Renal pelvis (tissue), 1 donor: ENCODE measurements at regions not wholly inside any gene's neighbourhood (a gene's known extent, or its start where the extent isn't known, plus 50 kb on each side); places are given as distances from the start of the nearest gene placed in this dataset.
"Not testable (repeated sequence)": the region's sequence is repeated elsewhere in the genome, so short reads cannot be mapped to it uniquely, and the experiment has no call there.

Experiments used
- DNase-seq: peaks from one replicate; pipeline ENCODE4 v3.0.0-alpha.2; 2013

DNA sequence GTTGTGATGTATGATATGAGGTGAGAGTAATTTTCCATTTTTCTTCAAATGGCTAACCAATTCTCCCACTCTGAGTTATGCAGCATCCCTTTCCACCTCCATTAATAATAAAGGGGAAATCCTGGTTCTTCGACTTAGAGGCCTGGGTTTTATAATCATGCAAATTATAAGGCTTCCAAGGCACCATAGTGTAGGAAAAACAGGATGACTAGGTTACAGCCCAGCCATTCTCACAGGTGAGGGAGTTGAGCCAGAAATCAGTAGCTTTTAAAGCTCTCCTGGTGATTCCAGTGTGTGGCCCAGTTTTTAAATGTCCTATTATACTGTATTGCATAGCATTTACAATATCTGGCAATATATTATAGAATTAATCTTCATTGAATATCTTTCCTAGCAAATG, 203.1 kb downstream of the ARHGEF9 start:
- DNase-seq: no peak

DNA sequence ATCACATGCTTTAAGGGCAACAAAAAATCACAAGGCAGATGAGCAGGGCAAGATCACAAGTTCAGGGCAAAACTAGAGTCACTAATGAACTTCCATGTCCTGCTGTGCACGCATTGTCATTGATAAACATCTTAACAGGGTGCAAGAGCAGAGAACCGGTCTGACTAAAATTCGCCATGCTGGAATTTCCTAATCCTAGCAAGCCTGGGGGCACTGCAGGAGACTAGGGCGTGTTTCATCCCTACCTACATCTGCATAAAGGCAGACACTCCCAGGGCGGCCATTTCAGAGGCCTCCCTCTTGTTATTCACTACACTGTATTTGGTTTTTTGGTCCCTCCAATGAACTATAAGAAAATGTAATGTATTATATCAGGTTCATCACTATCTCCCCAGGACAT, 203.6 kb downstream of the ARHGEF9 start:
- no peak for DNase-seq

DNA sequence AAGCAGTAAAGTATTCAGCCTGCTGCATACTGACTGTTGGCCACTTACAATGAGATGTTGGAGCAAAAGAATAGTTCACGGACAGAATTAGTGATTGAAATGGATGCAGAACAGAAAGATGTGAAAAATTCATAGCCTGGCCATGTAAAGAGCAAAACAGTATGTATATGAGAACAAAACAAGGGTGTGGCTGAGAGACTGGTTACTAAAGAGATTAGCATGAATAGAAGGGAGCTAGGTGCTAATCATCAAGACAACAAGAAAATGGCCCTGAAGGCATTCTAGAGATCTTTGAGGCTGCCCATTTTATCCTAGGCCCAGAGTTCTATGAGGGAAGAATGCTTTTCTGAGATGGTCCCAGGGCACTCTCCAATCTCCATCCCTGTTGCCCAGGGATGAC, 208.5 kb downstream of the ARHGEF9 start:
- no peak for DNase-seq

DNA sequence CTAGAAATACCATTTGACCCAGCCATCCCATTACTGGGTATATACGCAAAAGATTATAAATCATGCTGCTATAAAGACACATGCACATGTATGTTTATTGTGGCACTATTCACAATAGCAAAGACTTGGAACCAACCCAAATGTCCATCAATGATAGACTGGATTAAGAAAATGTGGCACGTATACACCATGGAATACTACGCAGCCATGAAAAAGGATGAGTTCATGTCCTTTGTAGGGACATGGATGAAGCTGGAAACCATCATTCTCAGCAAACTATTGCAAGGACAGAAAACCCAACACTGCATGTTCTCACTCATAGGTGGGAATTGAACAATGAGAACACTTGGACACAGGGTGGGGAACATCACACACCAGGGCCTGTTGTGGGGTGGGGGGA, 209.3 kb downstream of the ARHGEF9 start:
- DNase-seq: not testable (repeated sequence)

DNA sequence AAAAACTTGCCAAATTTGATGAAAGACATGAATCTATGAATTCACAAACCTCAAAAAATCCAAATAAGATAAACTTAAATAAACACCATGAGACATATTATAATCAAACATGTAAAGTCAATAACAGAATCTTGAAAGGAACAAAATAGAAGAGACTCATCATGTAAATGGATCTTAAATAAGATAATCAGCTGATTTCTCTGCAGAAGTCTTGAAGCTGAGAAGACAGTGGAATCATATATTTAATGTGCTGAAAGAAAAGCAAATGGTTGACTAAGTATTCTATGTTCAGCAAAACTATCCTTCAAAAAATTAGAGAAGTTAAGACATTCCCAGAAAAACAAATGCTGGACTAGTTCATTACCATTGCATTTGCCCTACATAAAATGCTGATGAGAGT, 215.7 kb upstream of the SPIN4 start:
- no peak for DNase-seq

DNA sequence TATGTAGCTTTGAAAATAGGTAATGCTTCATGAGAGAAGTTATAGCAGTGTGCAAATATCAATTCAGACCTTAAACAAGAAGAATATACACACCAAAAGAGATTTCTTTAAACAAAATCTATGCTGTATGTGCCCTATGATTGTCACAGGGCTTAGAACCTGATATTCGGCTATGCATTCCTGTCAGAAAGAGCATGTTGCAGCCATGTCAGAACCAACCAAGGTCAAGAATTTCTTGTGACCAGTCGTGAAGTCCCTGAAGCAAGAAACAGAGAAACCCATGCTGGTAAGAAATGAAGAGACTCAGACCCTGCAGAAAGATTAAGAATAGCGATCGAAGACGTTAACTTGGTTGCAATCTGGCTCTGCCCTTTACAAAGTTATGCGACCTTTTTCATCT, 210.3 kb upstream of the SPIN4 start:
- no peak for DNase-seq

DNA sequence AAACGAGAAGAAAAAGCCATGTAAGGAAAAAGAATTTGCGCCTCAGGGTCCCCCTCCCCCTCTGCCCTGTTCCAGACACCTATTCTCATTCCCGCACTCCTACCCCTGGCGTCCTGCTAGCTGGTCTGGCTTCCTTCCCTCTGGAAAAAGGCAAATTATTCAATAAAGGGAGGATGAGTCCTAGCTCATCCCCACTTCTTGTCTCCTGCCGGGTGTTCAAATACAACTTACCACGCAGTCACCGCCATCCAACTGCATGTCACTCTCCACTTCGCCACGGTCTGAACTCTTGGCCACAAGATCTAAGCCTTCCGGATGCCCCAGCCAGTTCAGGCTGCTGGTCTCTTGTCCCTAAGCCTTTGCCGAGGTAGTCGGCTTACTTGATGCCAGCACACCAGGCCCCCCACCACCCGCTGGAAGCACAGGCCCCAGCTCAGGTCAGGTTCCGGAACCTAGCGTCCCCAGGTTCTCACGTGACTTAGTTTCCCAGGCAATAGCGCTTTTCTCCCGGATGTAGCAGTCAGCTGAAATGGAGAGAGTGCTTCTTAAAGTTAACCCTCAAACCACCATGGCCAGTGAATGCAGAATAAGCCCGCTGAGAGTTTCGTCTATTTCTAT, 209.6 kb upstream of the SPIN4 start:
- DNase-seq: peak; percentile 80

DNA sequence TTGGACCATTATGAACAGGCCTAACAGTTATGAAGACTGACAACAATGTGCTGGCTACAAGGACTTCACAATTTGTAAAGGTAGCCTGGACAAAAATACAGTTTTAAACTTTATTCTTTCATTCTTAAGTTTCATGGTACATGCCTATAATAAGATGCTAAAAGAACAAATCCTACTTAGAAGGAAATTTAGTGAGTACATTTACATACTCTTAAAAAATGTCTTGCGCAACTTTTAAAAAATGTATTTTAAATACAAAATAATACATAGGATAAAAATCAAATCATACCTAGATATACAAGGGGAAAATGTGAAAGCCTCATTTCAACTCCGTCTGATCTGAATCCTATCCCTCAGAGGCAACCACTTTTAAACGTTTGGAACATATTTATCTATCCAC, 200.7 kb upstream of the SPIN4 start:
- no peak for DNase-seq

DNA sequence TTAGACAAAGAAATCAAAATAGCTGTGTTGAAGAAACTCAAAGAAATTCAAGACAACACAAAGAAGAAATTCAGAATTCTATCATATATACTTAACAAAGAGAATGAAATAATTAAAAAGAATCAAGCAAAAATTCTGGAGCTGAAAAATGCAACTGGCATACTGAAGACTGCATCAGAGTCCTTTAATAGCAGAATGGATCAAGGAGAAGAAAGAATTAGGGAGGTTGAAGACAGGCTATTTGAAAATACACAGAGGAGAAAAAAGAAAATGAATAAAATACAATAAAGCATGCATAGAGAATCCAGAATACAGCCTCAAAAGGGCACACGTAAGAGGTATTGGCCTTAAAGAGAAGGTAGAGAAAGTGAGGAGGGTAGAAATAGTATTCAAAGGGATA, 179.5 kb upstream of the SPIN4 start:
- DNase-seq: no peak

DNA sequence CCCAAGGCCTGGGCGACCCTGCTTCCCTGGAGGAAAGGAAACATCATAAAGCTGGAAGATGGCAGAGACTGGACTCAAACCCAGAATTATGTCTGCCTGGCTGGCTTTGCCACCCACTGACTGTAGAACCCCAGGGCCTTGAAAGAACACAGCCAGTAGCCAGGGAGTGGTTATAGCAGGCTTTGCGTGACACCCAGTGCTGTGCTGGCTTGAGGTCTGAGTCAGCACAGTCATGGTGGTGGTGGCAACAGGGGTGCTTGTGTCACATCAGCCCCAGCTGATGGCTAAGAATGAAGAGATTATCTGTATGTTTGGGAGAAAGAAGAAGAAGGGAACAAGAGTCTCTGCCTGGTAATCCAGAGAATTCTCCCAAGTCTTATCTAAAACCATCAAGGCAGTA, 178.8 kb upstream of the SPIN4 start:
- no peak for DNase-seq

DNA sequence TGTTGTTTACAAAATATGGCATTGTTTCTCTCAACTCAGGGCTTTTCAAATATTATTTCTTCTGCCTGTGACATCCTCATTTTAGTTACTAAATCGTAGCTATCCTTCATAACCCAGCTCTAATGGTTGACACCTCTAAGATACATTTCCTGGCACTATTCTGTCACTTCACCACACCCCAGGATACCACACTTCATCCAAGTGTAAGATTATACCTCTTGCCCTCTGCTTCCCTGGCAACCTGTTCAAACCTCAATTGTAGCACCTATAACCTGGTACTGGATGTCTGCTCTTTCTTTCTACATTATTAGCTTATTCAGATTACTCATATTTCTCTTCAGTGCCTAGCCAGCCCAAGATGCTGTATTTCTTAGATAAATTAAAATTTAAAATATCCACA, 175.7 kb upstream of the SPIN4 start:
- no peak for DNase-seq

DNA sequence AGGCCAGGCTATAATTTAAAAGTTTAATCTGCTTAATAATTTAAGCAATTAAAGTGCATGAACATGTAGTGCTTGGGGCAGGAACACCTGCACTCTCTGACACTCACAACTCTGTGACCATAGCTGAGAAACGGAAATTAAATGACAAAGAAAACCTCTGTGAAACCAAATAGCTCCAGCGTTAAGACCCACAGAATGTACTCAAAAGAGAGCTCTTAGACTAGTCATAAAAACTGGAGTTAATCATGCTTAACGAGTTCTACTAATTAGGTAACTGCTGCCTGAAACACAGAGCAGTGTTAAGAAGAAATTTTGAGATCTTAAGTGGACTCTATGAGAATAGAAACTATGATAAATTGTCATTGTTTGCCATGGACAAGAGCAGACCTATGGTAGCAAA, 174.4 kb upstream of the SPIN4 start:
- no peak for DNase-seq

DNA sequence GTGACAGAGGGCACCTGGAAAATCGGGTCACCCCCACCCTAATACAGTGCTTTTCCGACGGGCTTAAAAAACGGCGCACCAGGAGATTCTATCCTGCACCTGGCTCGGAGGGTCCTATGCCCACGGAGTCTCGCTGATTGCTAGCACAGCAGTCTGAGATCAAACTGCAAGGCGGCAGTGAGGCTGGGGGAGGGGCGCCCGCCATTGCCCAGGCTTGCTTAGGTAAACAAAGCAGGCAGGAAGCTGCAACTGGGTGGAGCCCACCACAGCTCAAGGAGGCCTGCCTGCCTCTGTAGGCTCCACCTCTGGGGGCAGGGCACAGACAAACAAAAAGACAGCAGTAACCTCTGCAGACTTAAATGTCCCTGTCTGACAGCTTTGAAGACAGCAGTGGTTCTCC, 168.2 kb upstream of the SPIN4 start:
- not testable (repeated sequence) for DNase-seq

DNA sequence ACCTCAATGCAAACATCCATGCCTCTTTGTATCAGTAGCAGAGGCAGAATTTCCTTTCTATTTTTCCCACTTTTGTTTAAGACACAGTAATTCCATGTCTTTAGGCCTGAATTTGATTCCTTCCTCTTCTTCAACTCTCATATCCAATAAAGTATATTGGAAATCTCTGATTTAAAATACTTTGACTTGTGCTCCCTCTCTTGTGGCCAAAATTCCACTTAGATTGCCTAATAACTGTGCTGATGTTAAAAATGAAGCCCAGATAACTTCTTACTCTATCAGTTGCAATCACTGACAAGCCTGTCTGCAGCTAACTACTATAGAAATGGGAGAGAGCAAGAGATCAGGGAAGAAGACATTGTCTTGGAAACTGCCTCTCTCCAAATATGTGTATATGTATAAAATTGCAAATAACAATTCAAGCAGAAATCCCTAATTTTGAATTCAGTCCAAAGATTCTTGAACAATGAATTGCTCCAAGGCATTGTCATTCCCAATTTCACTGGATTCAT, 163.5 kb upstream of the SPIN4 start:
- no peak for DNase-seq

DNA sequence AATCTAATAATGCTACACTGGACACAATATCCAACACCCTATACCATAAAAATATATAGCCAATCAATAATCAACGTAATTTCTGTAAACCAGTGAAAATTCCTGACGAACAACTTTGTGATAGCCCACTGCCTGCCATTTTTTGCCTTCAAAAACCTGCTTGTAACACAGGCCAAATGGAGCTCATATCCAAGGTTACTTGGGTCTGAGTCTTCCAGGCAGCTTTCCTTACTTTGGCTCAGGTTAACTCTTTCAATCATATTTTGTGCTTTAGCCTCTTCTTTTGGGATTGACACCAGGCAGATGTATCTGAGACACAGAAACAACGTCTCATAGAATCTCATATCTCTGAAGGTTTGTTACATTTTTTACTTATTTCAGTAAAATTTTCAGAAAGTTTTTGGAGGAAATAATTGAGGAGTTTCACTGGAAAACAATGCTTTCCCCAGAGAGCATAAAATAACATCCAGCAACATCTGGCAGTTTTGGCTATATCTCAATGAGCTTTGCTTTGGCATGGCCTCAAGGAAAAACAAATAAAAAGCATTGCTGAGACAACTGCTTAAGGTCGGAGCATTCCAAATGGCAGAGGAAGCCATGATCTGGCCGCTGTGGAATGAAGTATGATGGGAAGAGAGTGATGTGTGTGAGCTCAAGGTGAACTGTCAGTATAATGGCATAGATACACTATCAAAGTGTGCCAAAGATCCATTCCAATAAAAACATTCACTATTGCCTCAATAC, 162.9 kb upstream of the SPIN4 start:
- DNase-seq: no peak

DNA sequence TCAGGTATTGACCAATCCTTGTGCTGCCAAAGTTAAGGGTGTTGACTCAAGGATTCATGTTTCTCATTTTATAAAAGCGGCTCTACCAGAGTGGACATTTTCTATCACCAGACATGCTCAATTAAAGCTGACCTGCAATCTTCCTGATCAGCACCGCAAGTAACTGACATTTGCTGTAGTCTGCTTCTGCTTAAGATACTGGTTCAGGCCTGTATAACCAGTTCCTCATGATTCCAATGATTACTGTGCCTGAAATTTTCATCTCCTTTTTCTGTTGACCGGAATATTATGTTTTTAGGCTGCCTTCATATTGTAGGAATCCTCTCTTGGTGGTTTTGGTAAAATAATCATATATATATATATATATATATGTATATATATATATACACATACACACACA, 160.2 kb upstream of the SPIN4 start:
- no peak for DNase-seq

DNA sequence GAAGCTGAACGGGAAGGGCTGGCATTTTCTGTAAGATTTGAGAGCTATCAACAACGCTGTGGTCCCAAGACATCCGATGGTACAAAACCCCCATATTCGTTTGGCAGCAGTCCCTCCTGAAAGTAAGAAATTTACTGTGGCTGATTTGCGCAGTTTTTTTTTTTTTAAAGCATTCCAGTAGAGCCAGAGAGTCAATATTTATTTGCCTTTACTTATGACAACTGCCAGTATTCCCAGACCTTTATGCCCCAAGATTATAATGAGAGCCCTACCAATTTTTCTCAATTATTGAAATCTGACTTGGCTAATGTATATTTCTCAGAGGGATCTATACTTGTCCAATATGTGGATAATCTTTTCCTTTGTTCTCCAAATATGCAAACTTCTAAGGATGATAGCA, 157.5 kb upstream of the SPIN4 start:
- DNase-seq: no peak

DNA sequence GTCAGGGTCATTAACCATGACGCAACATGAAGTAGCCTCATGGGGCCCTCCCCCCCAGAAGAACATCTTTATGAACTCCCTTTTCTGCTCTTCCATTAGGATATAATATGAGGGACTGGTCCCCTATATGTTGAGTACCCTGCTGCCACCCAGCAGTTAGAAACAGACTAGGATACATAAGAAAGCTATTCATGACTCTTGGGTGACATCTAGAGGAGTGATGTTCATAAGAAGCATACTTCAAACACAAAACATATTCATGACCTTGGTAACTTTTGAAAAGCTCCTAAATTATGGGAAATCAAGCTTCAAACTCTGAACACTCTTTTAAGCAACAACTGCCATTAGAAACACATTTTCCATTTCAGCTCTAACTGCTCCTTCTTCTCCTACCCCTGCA, 155.2 kb upstream of the SPIN4 start:
- peak; percentile 12 for DNase-seq

DNA sequence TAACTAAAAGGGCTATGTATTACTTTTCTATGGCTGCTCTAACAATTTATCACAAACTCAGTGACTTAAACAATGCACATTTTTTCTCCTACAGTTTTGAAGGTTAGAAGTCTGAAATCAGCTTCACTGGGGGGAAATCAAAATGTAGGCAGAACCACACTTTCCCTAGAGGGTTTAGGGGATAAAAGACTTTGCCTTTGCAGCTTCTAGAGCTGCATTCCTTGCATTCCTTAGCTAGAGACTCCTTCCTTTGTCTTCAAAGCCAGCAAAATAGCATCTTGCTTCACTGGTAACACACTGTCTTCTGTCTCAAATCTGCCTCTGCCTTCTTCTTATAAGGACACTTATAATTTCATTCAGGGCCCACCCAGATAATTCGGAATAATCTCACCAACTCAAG, 152.4 kb upstream of the SPIN4 start:
- DNase-seq: no peak

DNA sequence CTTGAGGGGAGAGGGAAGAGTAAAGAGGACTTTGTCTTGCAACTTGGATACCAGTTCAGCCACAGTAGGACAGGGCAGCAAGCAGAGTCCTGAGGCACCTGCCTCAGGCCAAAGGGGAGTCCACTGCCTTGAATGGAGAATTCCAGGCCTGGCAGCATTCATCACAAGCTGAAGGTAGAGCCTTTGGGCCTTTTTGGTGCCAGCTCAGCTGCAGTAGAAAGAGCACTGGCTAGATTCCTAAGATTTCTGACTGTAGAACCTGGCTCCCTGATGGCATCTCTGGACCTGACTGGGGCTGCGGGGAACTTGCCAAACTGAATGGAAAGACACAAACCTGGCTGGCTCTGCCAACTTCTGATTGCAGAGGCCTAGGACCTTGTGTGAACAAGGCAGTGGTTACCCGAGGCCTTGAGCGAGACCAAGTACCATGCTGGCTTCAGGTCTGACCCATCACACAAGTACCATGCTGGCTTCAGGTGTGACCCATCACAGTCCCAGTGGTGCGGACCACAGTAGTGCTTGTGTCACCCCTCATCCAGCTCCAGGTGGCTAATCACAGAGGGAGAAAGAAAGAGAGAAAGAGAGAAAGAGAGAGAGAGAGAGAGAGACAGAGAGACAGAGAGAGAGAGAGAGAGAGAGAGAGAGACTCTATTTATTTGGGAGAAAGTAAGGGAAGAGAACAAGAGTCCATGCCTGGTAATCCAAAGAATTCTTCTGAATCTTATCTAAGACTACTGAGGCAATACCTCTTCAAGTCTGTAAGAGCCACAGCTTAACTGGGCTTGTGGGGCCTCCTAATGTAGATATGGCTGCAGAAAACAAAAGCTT, 137.6 kb upstream of the SPIN4 start:
- no peak for DNase-seq

DNA sequence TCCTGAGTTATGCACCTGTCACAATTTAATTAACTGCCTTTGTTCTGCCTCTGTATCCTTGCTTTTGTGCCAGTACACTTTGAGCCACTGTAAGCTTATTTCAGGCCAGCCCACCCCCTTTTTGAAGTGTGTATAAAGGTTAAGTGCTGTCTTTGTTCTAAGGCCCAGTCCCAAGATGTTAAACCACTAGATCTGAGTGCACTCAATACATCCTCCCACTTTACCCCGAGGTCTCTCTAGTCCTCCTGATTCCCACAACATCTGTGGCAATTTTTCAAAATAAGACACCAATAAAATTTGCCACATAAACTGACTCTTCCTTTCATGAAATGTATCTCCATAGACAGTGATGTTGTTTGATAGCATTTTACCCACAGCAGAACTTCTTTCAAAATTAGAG, 124.1 kb upstream of the SPIN4 start:
- DNase-seq: peak; percentile 0

DNA sequence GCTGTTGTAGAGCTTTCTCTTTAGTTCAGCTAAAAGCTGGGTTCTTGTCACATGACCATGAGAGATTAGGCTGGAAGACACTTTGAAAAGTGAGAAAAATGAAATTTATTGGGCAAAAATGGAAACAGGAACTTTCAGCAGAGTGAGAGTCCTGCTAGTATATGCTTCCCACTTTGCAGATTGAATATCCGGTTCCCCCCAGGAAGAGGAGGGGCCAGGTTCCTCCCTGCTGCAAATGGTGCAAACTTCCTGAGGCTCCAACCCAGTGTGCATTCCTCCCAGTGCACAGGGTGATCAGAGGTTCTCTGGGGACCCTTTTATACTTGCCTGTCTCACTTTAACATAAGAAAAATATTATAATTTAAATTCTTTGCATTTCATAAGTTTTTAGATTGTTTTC, 119.9 kb upstream of the SPIN4 start:
- no peak for DNase-seq

DNA sequence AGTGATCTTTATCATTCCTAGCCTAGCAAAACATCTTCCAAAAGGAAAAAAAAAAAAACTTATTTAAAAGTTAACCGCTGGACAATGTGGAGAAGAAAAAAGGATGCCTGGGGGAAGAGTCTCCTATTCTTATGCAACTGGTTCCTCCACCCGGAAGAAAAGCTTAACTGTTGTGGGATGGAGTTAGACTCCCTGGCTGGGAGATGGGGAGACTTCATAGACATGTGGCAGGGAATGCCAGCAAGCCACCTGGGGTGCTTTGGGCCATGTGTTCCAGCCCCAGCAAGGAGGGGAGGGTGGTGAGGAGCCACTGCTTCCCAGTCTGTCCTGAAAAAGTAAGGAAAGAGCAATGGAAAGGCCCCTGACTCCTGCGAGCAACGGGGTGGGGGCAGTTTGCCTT, 119.4 kb upstream of the SPIN4 start:
- no peak for DNase-seq
